Loucy (cell line): ENCODE measurements at regions not wholly inside any gene's neighbourhood (a gene's known extent, or its start where the extent isn't known, plus 50 kb on each side); places are given as distances from the start of the nearest gene placed in this dataset.

ENCODE experiments used
- H2AFZ ChIP-seq: fragments of 200-600 bp; sonication (generic); 2 replicates; pipeline ENCODE4 v1.6.0; 2016; ENCODE audit warnings: antibody characterized with exemption, mild to moderate bottlenecking, low read length, moderate library complexity
- H3F3A ChIP-seq: fragments of 200-600 bp; 2 replicates; pipeline ENCODE4 v1.6.0; 2016; ENCODE audit warnings: antibody characterized with exemption, low read depth, mild to moderate bottlenecking
- H3K27me3 ChIP-seq: fragments of 200-600 bp; sonication (generic); 2 replicates; pipeline ENCODE4 v1.6.1; 2014; ENCODE audit warnings: low read length, mild to moderate bottlenecking; ENCODE audit not compliant: insufficient read depth, poor library complexity, severe bottlenecking
- H3K36me3 ChIP-seq: fragments of 200-600 bp; sonication (generic); 2 replicates; pipeline ENCODE4 v1.6.1; 2016; ENCODE audit warnings: low read length; ENCODE audit not compliant: insufficient read depth
- H3K4me1 ChIP-seq: fragments of 200-600 bp; sonication (generic); 2 replicates; pipeline ENCODE4 v1.5.1; 2014; ENCODE audit warnings: low read length, mild to moderate bottlenecking; ENCODE audit not compliant: insufficient read depth, poor library complexity, severe bottlenecking
- H3K4me2 ChIP-seq: fragments of 200-600 bp; sonication (generic); 2 replicates; pipeline ENCODE4 v1.6.0; 2014; ENCODE audit warnings: antibody characterized with exemption, low read length, low read depth, mild to moderate bottlenecking; ENCODE audit not compliant: poor library complexity, severe bottlenecking
- H3K4me3 ChIP-seq: fragments of 200-600 bp; sonication (generic); 2 replicates; pipeline ENCODE4 v1.5.1; 2014; ENCODE audit warnings: low read length, mild to moderate bottlenecking, mixed read lengths; ENCODE audit not compliant: poor library complexity, severe bottlenecking
- H3K79me2 ChIP-seq: fragments of 200-600 bp; sonication (generic); 2 replicates; pipeline ENCODE4 v1.6.1; 2014; ENCODE audit warnings: low read length; ENCODE audit not compliant: insufficient read depth
- H3K9ac ChIP-seq: fragments of 200-600 bp; sonication (generic); 2 replicates; pipeline ENCODE4 v1.6.0; 2014; ENCODE audit warnings: mild to moderate bottlenecking, low read depth, low read length, moderate library complexity; ENCODE audit not compliant: poor library complexity, severe bottlenecking
- H3K9me2 ChIP-seq: fragments of 200-600 bp; sonication (generic); replicated peaks from 2 replicates; pipeline ENCODE4 v1.6.1; 2016; ENCODE audit warnings: low read depth, low read length, mixed read lengths
- H3K9me3 ChIP-seq: fragments of 200-600 bp; sonication (generic); 2 replicates; pipeline ENCODE4 v1.6.1; 2014; ENCODE audit warnings: mild to moderate bottlenecking, antibody characterized with exemption, low read length, low read depth; ENCODE audit not compliant: insufficient read depth
- H4K20me1 ChIP-seq: fragments of 200-600 bp; sonication (generic); 2 replicates; pipeline ENCODE4 v1.6.0; 2014; ENCODE audit warnings: antibody characterized with exemption, low read length, mild to moderate bottlenecking; ENCODE audit not compliant: insufficient read depth, poor library complexity, severe bottlenecking
- EZH2phosphoT487 ChIP-seq: fragments of 200-600 bp; IDR thresholded peaks from 2 replicates; pipeline ENCODE4 v1.6.1; 2018; ENCODE audit warnings: antibody characterized with exemption, mild to moderate bottlenecking, moderate library complexity, borderline replicate concordance
- TF ChIP-seq, protein P1 (sequence below): fragments of 200-600 bp; sonication (generic); conservative IDR thresholded peaks from 2 replicates; pipeline ENCODE4 v1.5.1; 2014; ENCODE audit warnings: mild to moderate bottlenecking, antibody characterized with exemption, low read length

DNA sequence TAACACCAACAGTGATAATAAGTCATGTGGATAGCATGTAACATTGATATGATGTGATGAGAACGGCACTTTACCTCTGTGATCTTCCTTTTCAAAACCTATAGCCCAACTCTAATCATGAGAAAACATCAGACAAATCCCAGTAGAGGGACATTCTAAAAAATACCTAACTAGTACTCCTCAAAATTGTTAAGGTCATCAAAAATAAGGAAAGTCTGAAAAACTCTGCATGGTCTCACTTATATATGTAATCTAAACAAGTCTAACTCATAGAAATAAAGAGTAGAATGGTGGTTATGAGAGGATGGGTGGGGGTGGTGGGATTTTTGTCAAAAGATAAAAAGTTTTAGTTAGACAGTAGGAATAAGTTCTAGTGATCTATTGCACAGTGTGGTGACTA lies 243.9 kb upstream of the GRIA3 start:
- Histone ChIP-seq H3K27me3 (no peaks in the 10 kb centered on the region), H3K9me3 (no peaks in the 10 kb centered on the region), H3K4me2 (no peak overlapping the region), H3F3A (no peaks in the 10 kb centered on the region), H2AFZ (no peak overlapping the region), H4K20me1 (no peaks in the 10 kb centered on the region), H3K9ac (no peak overlapping the region), H3K9me2 (no peaks in the 10 kb centered on the region), H3K79me2 (no peaks in the 10 kb centered on the region), H3K36me3 (no peaks in the 10 kb centered on the region), H3K4me3 (no peak overlapping the region), H3K4me1 (no peaks in the 10 kb centered on the region)
- TF ChIP-seq EZH2phosphoT487, result no peak
- TF ChIP-seq, protein P1, sequence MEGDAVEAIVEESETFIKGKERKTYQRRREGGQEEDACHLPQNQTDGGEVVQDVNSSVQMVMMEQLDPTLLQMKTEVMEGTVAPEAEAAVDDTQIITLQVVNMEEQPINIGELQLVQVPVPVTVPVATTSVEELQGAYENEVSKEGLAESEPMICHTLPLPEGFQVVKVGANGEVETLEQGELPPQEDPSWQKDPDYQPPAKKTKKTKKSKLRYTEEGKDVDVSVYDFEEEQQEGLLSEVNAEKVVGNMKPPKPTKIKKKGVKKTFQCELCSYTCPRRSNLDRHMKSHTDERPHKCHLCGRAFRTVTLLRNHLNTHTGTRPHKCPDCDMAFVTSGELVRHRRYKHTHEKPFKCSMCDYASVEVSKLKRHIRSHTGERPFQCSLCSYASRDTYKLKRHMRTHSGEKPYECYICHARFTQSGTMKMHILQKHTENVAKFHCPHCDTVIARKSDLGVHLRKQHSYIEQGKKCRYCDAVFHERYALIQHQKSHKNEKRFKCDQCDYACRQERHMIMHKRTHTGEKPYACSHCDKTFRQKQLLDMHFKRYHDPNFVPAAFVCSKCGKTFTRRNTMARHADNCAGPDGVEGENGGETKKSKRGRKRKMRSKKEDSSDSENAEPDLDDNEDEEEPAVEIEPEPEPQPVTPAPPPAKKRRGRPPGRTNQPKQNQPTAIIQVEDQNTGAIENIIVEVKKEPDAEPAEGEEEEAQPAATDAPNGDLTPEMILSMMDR, result no peak

DNA sequence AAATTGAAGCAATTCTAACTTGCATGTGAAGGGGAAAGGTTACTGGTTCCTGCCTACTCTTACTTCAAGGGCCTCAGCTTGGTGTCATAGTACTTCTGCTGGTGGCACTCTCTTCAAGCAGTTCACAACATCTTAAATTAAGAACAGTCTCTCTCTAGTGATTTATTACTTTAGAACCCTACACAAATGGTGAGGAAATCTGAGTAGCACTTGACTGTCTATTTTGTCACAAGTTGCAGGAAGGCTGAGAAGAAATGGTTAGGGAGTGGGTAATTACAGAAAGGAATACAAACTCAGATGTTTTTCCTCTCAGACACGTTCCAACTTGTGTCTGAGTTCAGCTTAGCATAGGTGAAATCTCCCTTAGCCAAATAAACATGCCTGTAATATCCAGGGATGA lies 242.3 kb upstream of the GRIA3 start:
- Histone ChIP-seq H3K27me3 (no peaks in the 10 kb centered on the region), H2AFZ (no peak overlapping the region), H3K9me3 (no peaks in the 10 kb centered on the region), H3K9ac (no peak overlapping the region), H3K4me2 (no peak overlapping the region), H3K4me1 (no peaks in the 10 kb centered on the region), H4K20me1 (no peaks in the 10 kb centered on the region), H3K4me3 (no peak overlapping the region), H3K36me3 (no peaks in the 10 kb centered on the region), H3K9me2 (no peaks in the 10 kb centered on the region), H3K79me2 (no peaks in the 10 kb centered on the region), H3F3A (no peaks in the 10 kb centered on the region)
- TF ChIP-seq, protein P1, result no peak
- TF ChIP-seq EZH2phosphoT487, result no peak

DNA sequence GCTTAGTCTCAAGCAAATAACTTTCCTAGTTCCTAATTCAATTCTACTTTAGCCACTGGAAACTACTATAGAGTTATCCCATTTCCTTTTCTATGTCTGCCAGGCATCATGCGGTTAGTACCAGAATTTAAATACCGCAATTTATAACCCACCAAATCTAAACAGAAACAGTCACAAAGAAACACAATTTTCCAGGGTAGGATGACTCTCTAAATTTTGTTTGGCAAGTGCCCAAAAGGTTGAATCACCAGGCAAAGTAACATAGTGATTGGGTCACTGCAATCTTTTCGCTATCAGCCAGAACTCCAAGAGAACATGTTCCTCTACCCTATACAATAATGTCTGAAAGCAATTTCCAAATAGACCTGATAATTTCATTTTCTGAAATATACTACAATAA lies 240.2 kb upstream of the GRIA3 start:
- Histone ChIP-seq H2AFZ (no peak overlapping the region), H3K4me2 (no peak overlapping the region), H3K9me3 (no peaks in the 10 kb centered on the region), H3K27me3 (no peaks in the 10 kb centered on the region), H3K4me1 (no peaks in the 10 kb centered on the region), H3K9me2 (no peaks in the 10 kb centered on the region), H4K20me1 (no peaks in the 10 kb centered on the region), H3K79me2 (no peaks in the 10 kb centered on the region), H3K36me3 (no peaks in the 10 kb centered on the region), H3K9ac (no peak overlapping the region), H3F3A (no peaks in the 10 kb centered on the region), H3K4me3 (no peak overlapping the region)
- TF ChIP-seq, protein P1, result no peak
- TF ChIP-seq EZH2phosphoT487, result no peak
